HAP-1 (cell line): ENCODE measurements at regions not wholly inside any gene's neighbourhood (a gene's known extent, or its start where the extent isn't known, plus 50 kb on each side); places are given as distances from the start of the nearest gene placed in this dataset.

Experiments
- DNase-seq, 2 experiments: peaks; one replicate each; pipeline ENCODE4 v3.0.0-alpha.2; 2016 to 2020; ENCODE audit warnings: low spot score in 2 of 2
- H3K27me3 ChIP-seq: fragments of 250-450 bp; sonication (Bioruptor Pico); 2 replicates; pipeline ENCODE4 v1.5.1; 2020; ENCODE audit warnings: low read depth, mild to moderate bottlenecking, moderate library complexity
- H3K36me3 ChIP-seq: fragments of 250-450 bp; sonication (Bioruptor Pico); replicated peaks from 2 replicates; pipeline ENCODE4 v1.5.1; 2020; ENCODE audit warnings: mild to moderate bottlenecking
- H3K4me1 ChIP-seq: fragments of 250-450 bp; sonication (Bioruptor Pico); 2 replicates; pipeline ENCODE4 v1.5.1; 2020; ENCODE audit warnings: mild to moderate bottlenecking
- H3K4me3 ChIP-seq: fragments of 250-450 bp; sonication (Bioruptor Pico); 2 replicates; pipeline ENCODE4 v1.5.1; 2020; ENCODE audit warnings: mild to moderate bottlenecking, moderate library complexity
- H3K9me3 ChIP-seq: fragments of 250-450 bp; sonication (Bioruptor Pico); 2 replicates; pipeline ENCODE4 v1.5.1; 2020; ENCODE audit warnings: mild to moderate bottlenecking, moderate library complexity
- in situ Hi-C: fragments of 300-500 bp; cut with MboI; formaldehyde crosslinking; loops from 3 replicates; pipeline ENCODE4 v1.14.3; 2020; ENCODE audit warnings: low sequenced_read_pairs, inconsistent platforms, mixed read lengths

- in situ Hi-C loops, result no loop called here
- H3K27me3 ChIP-seq, result no peaks in the 10 kb centered on the region
These were observed 568.7 kb upstream of the NOX3 start for GRCh38 chr6:156024339-156024738.

GRCh38 chr6:156021746-156022396 lies 566.2 kb upstream of the NOX3 start:
- in situ Hi-C loops, result no loop called here
- Histone ChIP-seq H3K36me3 (no peaks in the 10 kb centered on the region), H3K9me3 (no peaks in the 10 kb centered on the region), H3K4me3 (no peak overlapping the region), H3K27me3 (no peaks in the 10 kb centered on the region), H3K4me1 (no peaks in the 10 kb centered on the region)
- DNase-seq, result no peak

More at GRCh38 chr6:156024339-156024738, 568.7 kb upstream of the NOX3 start:
- H3K36me3 ChIP-seq, result no peaks in the 10 kb centered on the region
- H3K4me1 ChIP-seq, result no peaks in the 10 kb centered on the region
- no peak overlapping the region for H3K4me3 ChIP-seq
- no peaks in the 10 kb centered on the region for H3K9me3 ChIP-seq
- no peak for DNase-seq

- H3K9me3 ChIP-seq, result no peaks in the 10 kb centered on the region
- H3K4me3 ChIP-seq, result no peak overlapping the region
- H3K4me1 ChIP-seq, result no peaks in the 10 kb centered on the region
- in situ Hi-C loops, result no loop called here
- DNase-seq, result no peak
- no peaks in the 10 kb centered on the region for H3K36me3 ChIP-seq
- H3K27me3 ChIP-seq, result no peaks in the 10 kb centered on the region
These were observed 562.2 kb upstream of the NOX3 start for GRCh38 chr6:156017838-156018237.

GRCh38 chr6:156016186-156016976 lies 560.7 kb upstream of the NOX3 start:
- no peaks in the 10 kb centered on the region for H3K4me1 ChIP-seq
- no peak for DNase-seq
- H3K36me3 ChIP-seq, result no peaks in the 10 kb centered on the region
- no peaks in the 10 kb centered on the region for H3K27me3 ChIP-seq
- H3K9me3 ChIP-seq, result no peaks in the 10 kb centered on the region
- in situ Hi-C loops, result no loop called here
- no peak overlapping the region for H3K4me3 ChIP-seq

GRCh38 chr6:156013155-156013554 lies 557.5 kb upstream of the NOX3 start:
- Histone ChIP-seq H3K36me3 (no peaks in the 10 kb centered on the region), H3K9me3 (no peaks in the 10 kb centered on the region), H3K4me3 (no peak overlapping the region), H3K4me1 (no peaks in the 10 kb centered on the region), H3K27me3 (no peaks in the 10 kb centered on the region)
- no peak for DNase-seq
- in situ Hi-C loops, result no loop called here

GRCh38 chr6:156009656-156010055 lies 554.0 kb upstream of the NOX3 start:
- Histone ChIP-seq H3K36me3 (no peaks in the 10 kb centered on the region), H3K27me3 (no peaks in the 10 kb centered on the region), H3K4me1 (no peaks in the 10 kb centered on the region), H3K4me3 (no peak overlapping the region), H3K9me3 (no peaks in the 10 kb centered on the region)
- DNase-seq, result no peak
- in situ Hi-C loops, result no loop called here

GRCh38 chr6:156004796-156005195 lies 549.2 kb upstream of the NOX3 start:
- DNase-seq, result no peak
- Histone ChIP-seq H3K4me3 (no peak overlapping the region), H3K27me3 (no peaks in the 10 kb centered on the region), H3K9me3 (no peaks in the 10 kb centered on the region), H3K36me3 (no peaks in the 10 kb centered on the region), H3K4me1 (no peaks in the 10 kb centered on the region)
- in situ Hi-C loops, result no loop called here

- no peaks in the 10 kb centered on the region for H3K4me1 ChIP-seq
- H3K27me3 ChIP-seq, result no peaks in the 10 kb centered on the region
- no peaks in the 10 kb centered on the region for H3K36me3 ChIP-seq
- in situ Hi-C loops, result no loop called here
- no peak for DNase-seq
- H3K9me3 ChIP-seq, result no peaks in the 10 kb centered on the region
- no peak overlapping the region for H3K4me3 ChIP-seq
These were observed 540.5 kb upstream of the NOX3 start for GRCh38 chr6:155996151-155996550.

GRCh38 chr6:155995281-155995680 lies 539.6 kb upstream of the NOX3 start:
- DNase-seq, result no peak
- no peaks in the 10 kb centered on the region for H3K4me1 ChIP-seq

GRCh38 chr6:155994086-155994485 lies 538.4 kb upstream of the NOX3 start:
- Histone ChIP-seq H3K9me3 (no peaks in the 10 kb centered on the region), H3K27me3 (no peaks in the 10 kb centered on the region), H3K36me3 (no peaks in the 10 kb centered on the region), H3K4me1 (no peaks in the 10 kb centered on the region), H3K4me3 (no peak overlapping the region)
- DNase-seq, result no peak
- in situ Hi-C loops, result no loop called here

More at GRCh38 chr6:155995281-155995680, 539.6 kb upstream of the NOX3 start:
- H3K9me3 ChIP-seq, result no peaks in the 10 kb centered on the region
- no peaks in the 10 kb centered on the region for H3K27me3 ChIP-seq
- no peak overlapping the region for H3K4me3 ChIP-seq
- H3K36me3 ChIP-seq, result no peaks in the 10 kb centered on the region
- in situ Hi-C loops, result no loop called here

GRCh38 chr6:155993240-155993639 lies 537.6 kb upstream of the NOX3 start:
- no peaks in the 10 kb centered on the region for H3K4me1 ChIP-seq
- no peaks in the 10 kb centered on the region for H3K36me3 ChIP-seq
- H3K9me3 ChIP-seq, result no peaks in the 10 kb centered on the region
- no peak for DNase-seq
- H3K4me3 ChIP-seq, result no peak overlapping the region
- no peaks in the 10 kb centered on the region for H3K27me3 ChIP-seq
- in situ Hi-C loops, result no loop called here

- H3K9me3 ChIP-seq, result no peaks in the 10 kb centered on the region
- no peaks in the 10 kb centered on the region for H3K27me3 ChIP-seq
- in situ Hi-C loops, result no loop called here
- no peaks in the 10 kb centered on the region for H3K36me3 ChIP-seq
- DNase-seq, result no peak
- H3K4me1 ChIP-seq, result no peaks in the 10 kb centered on the region
- H3K4me3 ChIP-seq, result no peak overlapping the region
These were observed 530.1 kb upstream of the NOX3 start for GRCh38 chr6:155985660-155986138.

GRCh38 chr6:155980768-155981079 lies 525.1 kb upstream of the NOX3 start:
- in situ Hi-C loops, result no loop called here
- DNase-seq, result no peak
- H3K36me3 ChIP-seq, result no peaks in the 10 kb centered on the region
- no peak overlapping the region for H3K4me3 ChIP-seq
- H3K4me1 ChIP-seq, result no peaks in the 10 kb centered on the region
- H3K27me3 ChIP-seq, result no peaks in the 10 kb centered on the region
- no peaks in the 10 kb centered on the region for H3K9me3 ChIP-seq

- H3K9me3 ChIP-seq, result no peaks in the 10 kb centered on the region
- in situ Hi-C loops, result no loop called here
- H3K4me1 ChIP-seq, result no peaks in the 10 kb centered on the region
- no peak overlapping the region for H3K4me3 ChIP-seq
- no peak for DNase-seq
- H3K27me3 ChIP-seq, result no peaks in the 10 kb centered on the region
- H3K36me3 ChIP-seq, result no peaks in the 10 kb centered on the region
These were observed 524.6 kb upstream of the NOX3 start for GRCh38 chr6:155980014-155980767.
